ENCODE measurements at regions not wholly inside any gene's neighbourhood (a gene's known extent, or its start where the extent isn't known, plus 50 kb on each side); places are given as distances from the start of the nearest gene placed in this dataset.

- no peaks in the 10 kb centered on the region for H3K27me3 ChIP-seq
- intact Hi-C loops (cut with DNase I; ENCODE audit: low total_unique reads): no loop called here
- 94 to 97% methylated on average over 5 of the region's 5 CpGs for WGBS, 2 donors
- no peak overlapping the region for H3K27ac ChIP-seq
- H3K4me1 ChIP-seq: no peaks in the 10 kb centered on the region
- no peaks in the 10 kb centered on the region for H3K9me3 ChIP-seq
- no peak for DNase-seq
- H3K36me3 ChIP-seq (ENCODE audit: low read depth, missing control alignments): no peaks in the 10 kb centered on the region
- TF ChIP-seq POLR2A (IDR thresholded peaks at IDR 0.05) (no peak), CTCF (IDR thresholded peaks at IDR 0.05) (no peak)
- no peak overlapping the region for H3K4me3 ChIP-seq
Measured at GRCh38 chr6:147067184-147067583, 137.0 kb upstream of the STXBP5 start.

GRCh38 chr6:147071776-147072175 lies 132.4 kb upstream of the STXBP5 start:
- 80 to 88% methylated on average over 2 of the region's 2 CpGs for WGBS, 2 donors
- H3K27me3 ChIP-seq: no peaks in the 10 kb centered on the region
- DNase-seq: no peak

GRCh38 chr6:147075381-147075780 lies 128.8 kb upstream of the STXBP5 start:
- no peak for DNase-seq
- Histone ChIP-seq H3K27me3 (no peaks in the 10 kb centered on the region), H3K4me1 (peaks cover 4% of the 10 kb centered on the region), H3K9me3 (no peaks in the 10 kb centered on the region), H3K4me3 (no peak overlapping the region), H3K36me3 (ENCODE audit: low read depth, missing control alignments) (no peaks in the 10 kb centered on the region), H3K27ac (no peak overlapping the region)
- 52 to 62% methylated on average over 1 of the region's 1 CpG for WGBS, 2 donors
- intact Hi-C loops (cut with DNase I; ENCODE audit: low total_unique reads): no loop called here
- TF ChIP-seq CTCF (IDR thresholded peaks at IDR 0.05) (no peak), POLR2A (IDR thresholded peaks at IDR 0.05) (no peak)

More at GRCh38 chr6:147071776-147072175, 132.4 kb upstream of the STXBP5 start:
- no peaks in the 10 kb centered on the region for H3K36me3 ChIP-seq (ENCODE audit: low read depth, missing control alignments)
- no peak overlapping the region for H3K4me3 ChIP-seq
- H3K9me3 ChIP-seq: no peaks in the 10 kb centered on the region
- no peak for TF ChIP-seq POLR2A (IDR thresholded peaks at IDR 0.05)
- no peak for TF ChIP-seq CTCF (IDR thresholded peaks at IDR 0.05)
- H3K27ac ChIP-seq: no peak overlapping the region
- peaks cover 4% of the 10 kb centered on the region for H3K4me1 ChIP-seq
- intact Hi-C loops (cut with DNase I; ENCODE audit: low total_unique reads): no loop called here

- no peaks in the 10 kb centered on the region for H3K9me3 ChIP-seq
- no peaks in the 10 kb centered on the region for H3K27me3 ChIP-seq
- no peaks in the 10 kb centered on the region for H3K36me3 ChIP-seq (ENCODE audit: low read depth, missing control alignments)
- H3K4me1 ChIP-seq: peaks cover 4% of the 10 kb centered on the region
- no peak overlapping the region for H3K4me3 ChIP-seq
- no peak for TF ChIP-seq CTCF (IDR thresholded peaks at IDR 0.05)
- no peak for TF ChIP-seq POLR2A (IDR thresholded peaks at IDR 0.05)
- WGBS, 2 donors: 65 to 86% methylated on average over 5 of the region's 5 CpGs
- H3K27ac ChIP-seq: no peak overlapping the region
- intact Hi-C loops (cut with DNase I; ENCODE audit: low total_unique reads): no loop called here
- DNase-seq: no peak
Measured at GRCh38 chr6:147077251-147077650, 127.0 kb upstream of the STXBP5 start.

GRCh38 chr6:147078106-147078505 lies 126.1 kb upstream of the STXBP5 start:
- no peak overlapping the region for H3K4me3 ChIP-seq
- intact Hi-C loops (cut with DNase I; ENCODE audit: low total_unique reads): no loop called here
- no peak for TF ChIP-seq CTCF (IDR thresholded peaks at IDR 0.05)
- no peak for TF ChIP-seq POLR2A (IDR thresholded peaks at IDR 0.05)
- H3K36me3 ChIP-seq (ENCODE audit: low read depth, missing control alignments): no peaks in the 10 kb centered on the region
- H3K27me3 ChIP-seq: no peaks in the 10 kb centered on the region
- no peak for DNase-seq
- H3K4me1 ChIP-seq: peaks cover 4% of the 10 kb centered on the region
- H3K9me3 ChIP-seq: no peaks in the 10 kb centered on the region
- H3K27ac ChIP-seq: no peak overlapping the region
- WGBS, 2 donors: 78 to 79% methylated on average over 2 of the region's 2 CpGs
